PC-9 (cell line): ENCODE measurements at regions not wholly inside any gene's neighbourhood (a gene's known extent, or its start where the extent isn't known, plus 50 kb on each side); places are given as distances from the start of the nearest gene placed in this dataset.

Experiments
- CTCF ChIP-seq: fragments of 200-600 bp; sonication (generic); conservative IDR thresholded peaks from 2 replicates; pipeline ENCODE4 v1.6.1; 2017; ENCODE audit warnings: mixed run types, antibody characterized with exemption, mild to moderate bottlenecking, moderate library complexity
- EZH2 ChIP-seq: fragments of 200-600 bp; sonication (generic); IDR thresholded peaks from 2 replicates; pipeline ENCODE4 v1.8.0; 2017; ENCODE audit warnings: antibody characterized with exemption, low read depth

GRCh38 chr2:171244466-171244969 lies 83.8 kb upstream of the TLK1 start:
- TF ChIP-seq CTCF (no peak), EZH2 (no peak)
